Stimulated activated memory B cell treated with anti-CD40 and anti-IgM and Interleukin-4, amounts not matched to agents 10 μg/mL and 1 μg/mL and 100 μg/mL, for 72 hours (primary cell): ENCODE measurements at regions not wholly inside any gene's neighbourhood (a gene's known extent, or its start where the extent isn't known, plus 50 kb on each side); places are given as distances from the start of the nearest gene placed in this dataset.
"Not testable (repeated sequence)": the region's sequence is repeated elsewhere in the genome, so short reads cannot be mapped to it uniquely, and the experiment has no call there.

Source experiments
- ATAC-seq: fragments of 150-1000 bp; cut with Tn5 transposase; 2 replicates; pipeline ENCODE4 v1.10.0; 2021
- H3K27ac Mint-ChIP-seq: one replicate; pipeline ENCODE4 v1.8.0; 2022; ENCODE audit warnings: mild to moderate bottlenecking, mixed read lengths
- H3K27me3 Mint-ChIP-seq: one replicate; pipeline ENCODE4 v1.8.0; 2022; ENCODE audit warnings: mixed read lengths
- H3K36me3 Mint-ChIP-seq: one replicate; pipeline ENCODE4 v1.8.0; 2022; ENCODE audit warnings: mixed read lengths
- H3K4me1 Mint-ChIP-seq: one replicate; pipeline ENCODE4 v1.8.0; 2022; ENCODE audit warnings: mixed read lengths
- H3K4me3 Mint-ChIP-seq: one replicate; pipeline ENCODE4 v1.8.0; 2022; ENCODE audit warnings: mild to moderate bottlenecking, moderate library complexity, mixed read lengths
- H3K9me3 Mint-ChIP-seq: one replicate; pipeline ENCODE4 v1.8.0; 2022; ENCODE audit warnings: mixed read lengths

DNA sequence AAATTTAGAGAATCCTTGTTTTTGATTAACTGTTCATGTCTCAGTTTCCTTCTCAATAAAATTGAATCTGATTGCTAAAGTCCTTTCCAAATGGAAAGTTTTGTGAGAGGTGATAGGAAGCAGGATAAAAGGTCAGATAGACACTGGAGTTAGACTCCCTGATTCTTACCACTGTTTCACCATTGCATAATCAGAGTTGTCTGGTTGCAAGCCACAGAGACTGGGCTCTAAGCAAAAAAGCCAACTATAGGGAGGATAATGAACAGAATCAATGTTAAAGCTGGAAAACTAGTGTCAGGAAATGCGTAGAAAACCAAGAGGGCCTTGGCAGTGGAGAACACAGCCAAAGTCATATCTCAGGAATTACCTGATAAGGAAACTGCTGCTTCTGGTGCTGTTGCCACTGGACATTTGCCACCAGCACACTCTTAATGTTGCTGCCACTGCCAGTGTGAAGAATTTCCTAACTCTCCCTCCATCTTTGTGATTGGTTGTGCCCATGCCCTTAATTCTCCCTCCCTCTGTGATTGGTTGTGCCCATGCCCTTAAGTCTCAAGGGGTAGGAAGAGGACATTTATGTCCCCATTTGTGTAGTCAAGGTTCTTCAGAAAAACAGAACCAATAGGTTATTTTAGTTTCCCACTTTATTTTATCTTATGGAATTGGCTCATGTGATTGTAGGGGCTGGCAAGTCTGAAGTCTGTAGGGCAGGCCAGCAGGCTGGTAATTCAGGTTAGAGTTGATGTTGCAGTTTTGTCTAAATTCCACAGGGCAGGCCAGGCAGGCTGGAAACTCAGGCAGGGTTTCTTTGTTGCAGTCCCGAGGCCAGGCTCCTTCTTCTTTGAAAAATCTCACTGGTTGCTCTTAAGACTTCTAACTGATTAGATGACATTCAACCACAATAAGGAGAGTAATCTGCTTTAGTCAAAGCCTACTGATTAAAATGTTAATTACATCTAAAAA is 639.0 kb downstream of the REEP3 start:
- no peak overlapping the region for H3K4me3 Mint-ChIP-seq

DNA sequence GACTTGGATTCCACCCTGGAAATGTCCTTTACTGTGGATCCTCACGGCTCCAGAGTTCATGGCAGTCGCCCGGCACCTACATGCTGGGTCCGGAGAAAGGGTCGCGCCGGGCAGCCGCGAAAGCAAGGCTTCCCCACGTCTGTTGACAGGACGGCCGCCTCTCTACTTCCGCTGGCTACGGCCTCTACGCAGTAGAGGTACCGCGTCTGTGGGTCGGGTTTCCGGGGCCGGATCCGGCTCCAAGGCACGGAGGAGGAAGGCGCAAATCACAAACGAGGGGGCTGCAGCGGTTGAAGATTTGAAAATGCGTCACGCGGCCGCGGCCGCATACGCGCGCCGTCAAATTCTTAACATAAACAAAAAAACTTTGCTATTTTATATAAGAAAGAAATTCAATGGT is 649.6 kb downstream of the REEP3 start:
- Mint-ChIP-seq H3K27ac (no peak overlapping the region), H3K4me1 (no peaks in the 10 kb centered on the region), H3K27me3 (no peaks in the 10 kb centered on the region), H3K4me3 (no peak overlapping the region), H3K36me3 (no peaks in the 10 kb centered on the region), H3K9me3 (peaks cover 8% of the 10 kb centered on the region)
- ATAC-seq, result no peak

More for the DNA sequence above, 639.0 kb downstream of the REEP3 start:
- no peak for ATAC-seq
- H3K9me3 Mint-ChIP-seq, result peaks cover 2% of the 10 kb centered on the region
- no peaks in the 10 kb centered on the region for H3K27me3 Mint-ChIP-seq
- no peaks in the 10 kb centered on the region for H3K4me1 Mint-ChIP-seq
- no peaks in the 10 kb centered on the region for H3K36me3 Mint-ChIP-seq
- no peak overlapping the region for H3K27ac Mint-ChIP-seq

DNA sequence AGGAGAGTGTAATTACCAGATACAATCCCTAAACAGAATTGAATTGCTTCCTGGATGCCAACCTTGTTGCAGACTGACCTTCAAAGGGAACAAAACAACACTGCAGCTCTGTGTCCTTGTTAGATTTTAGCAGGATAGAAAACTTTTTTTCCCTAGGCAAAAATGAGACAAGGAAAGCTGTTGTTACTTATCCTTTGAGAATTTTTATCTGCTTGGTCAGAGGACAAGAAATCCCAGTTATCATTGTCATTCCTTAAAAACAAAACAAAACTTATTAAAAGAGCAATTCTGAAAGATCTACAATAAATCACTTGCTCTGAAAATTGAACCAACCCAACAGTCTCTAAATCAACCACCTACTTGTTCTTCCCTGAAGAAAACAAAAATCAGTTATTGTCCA is 652.6 kb downstream of the REEP3 start:
- Mint-ChIP-seq H3K36me3 (no peaks in the 10 kb centered on the region), H3K27ac (no peak overlapping the region), H3K27me3 (no peaks in the 10 kb centered on the region), H3K4me1 (no peaks in the 10 kb centered on the region), H3K4me3 (no peak overlapping the region), H3K9me3 (no peaks in the 10 kb centered on the region)
- no peak for ATAC-seq

DNA sequence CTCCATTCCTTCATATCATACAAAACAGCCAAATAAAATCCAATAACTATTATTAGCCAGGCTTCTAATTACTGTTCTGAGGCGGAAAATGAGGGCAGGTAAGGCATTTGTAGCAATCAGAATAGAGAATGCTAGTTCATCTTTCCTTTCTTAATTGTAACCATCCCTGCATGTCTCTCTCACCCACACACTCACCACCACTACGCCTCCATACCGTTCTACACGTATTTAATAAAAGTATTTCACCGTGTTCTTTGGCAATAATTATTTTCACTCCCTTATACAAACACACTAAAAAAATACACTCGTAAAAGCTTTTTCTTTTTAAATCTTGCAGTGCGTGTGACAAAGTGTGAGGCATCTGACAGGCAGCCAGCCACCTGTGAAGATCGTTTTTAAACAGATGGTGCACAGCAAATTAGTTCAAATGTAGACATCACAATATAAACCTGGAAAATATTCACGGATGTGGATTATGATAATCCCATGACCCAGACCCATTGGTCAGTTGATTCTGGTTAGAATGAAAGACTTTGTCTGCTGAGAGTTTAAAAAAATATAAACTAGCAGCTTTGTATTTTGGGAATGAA is 653.6 kb downstream of the REEP3 start:
- ATAC-seq, result no peak
- H3K9me3 Mint-ChIP-seq, result no peaks in the 10 kb centered on the region
- no peaks in the 10 kb centered on the region for H3K27me3 Mint-ChIP-seq
- no peaks in the 10 kb centered on the region for H3K36me3 Mint-ChIP-seq
- H3K27ac Mint-ChIP-seq, result no peak overlapping the region
- H3K4me3 Mint-ChIP-seq, result no peak overlapping the region
- no peaks in the 10 kb centered on the region for H3K4me1 Mint-ChIP-seq

DNA sequence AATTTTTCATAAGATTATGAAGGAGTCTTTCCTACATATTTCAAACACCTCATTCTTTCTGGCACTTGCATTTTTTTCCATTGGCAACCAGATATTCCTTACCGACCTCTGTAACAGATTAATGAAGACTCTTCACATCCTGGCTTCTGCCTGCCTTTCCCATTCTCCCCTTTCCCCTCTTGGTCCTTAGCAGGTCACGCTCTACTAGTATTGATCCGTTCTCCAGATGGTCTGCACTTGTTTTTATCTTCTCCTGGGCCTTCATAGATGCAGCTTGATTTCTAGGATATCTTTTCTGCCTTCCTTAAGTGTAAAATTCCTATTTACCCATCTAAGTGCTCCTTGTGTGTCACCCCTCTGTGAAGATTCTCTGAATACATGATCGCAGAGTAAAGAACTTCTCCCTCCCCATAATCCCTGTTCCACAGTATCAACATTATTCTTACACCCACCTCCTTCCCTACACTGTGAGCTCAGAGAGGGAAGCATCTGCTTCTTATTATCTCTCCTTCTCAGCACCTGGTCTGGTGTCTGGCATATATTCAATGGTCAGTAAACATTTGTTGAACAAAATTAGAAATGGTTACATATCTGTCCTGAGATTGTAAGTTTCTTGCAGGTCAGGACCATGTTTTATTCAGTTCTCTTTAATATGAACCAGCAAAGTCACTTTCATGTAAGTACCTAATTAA is 654.2 kb downstream of the REEP3 start:
- no peaks in the 10 kb centered on the region for H3K36me3 Mint-ChIP-seq
- H3K27ac Mint-ChIP-seq, result no peak overlapping the region
- H3K4me1 Mint-ChIP-seq, result no peaks in the 10 kb centered on the region
- H3K27me3 Mint-ChIP-seq, result no peaks in the 10 kb centered on the region
- H3K4me3 Mint-ChIP-seq, result no peak overlapping the region
- H3K9me3 Mint-ChIP-seq, result no peaks in the 10 kb centered on the region
- ATAC-seq, result no peak

DNA sequence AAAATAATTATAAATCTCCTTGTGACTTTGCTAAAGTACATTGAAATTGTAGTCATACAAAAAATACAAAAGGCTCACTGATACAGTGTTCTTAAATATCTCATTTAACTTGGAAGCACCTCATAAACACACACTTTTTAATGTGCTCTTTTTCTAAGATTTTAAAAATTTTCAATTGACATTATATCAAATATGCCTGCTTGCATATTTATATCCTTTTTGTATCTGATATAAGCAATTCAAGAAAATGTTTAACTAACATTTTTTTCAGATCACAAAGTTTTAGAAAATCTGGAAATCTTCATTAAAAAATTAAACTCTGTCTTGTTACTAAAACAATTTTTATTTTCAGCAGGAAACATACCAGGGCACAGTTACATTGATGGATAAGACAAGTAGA is 661.5 kb downstream of the REEP3 start:
- Mint-ChIP-seq H3K9me3 (no peaks in the 10 kb centered on the region), H3K27ac (no peak overlapping the region), H3K27me3 (no peaks in the 10 kb centered on the region), H3K4me1 (no peaks in the 10 kb centered on the region), H3K4me3 (no peak overlapping the region), H3K36me3 (no peaks in the 10 kb centered on the region)
- ATAC-seq, result no peak

DNA sequence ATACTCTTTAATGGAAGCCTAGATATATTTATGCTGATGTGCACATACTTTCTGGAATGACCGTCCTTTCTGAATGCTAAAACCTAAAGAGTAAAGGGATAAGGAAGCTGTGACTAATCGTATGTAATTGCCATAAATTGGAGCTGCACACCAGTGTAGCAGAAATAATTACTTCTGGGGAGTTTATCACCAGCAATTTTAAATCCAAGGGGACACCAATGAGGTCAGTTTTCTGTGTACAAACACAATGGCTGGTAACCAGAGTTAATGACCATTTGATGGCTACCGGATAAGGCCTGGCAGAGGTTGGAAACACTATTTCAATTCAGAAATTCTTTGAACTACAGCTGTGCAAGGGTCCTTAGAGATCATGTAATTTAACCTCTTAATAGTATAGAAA is 670.1 kb downstream of the REEP3 start:
- ATAC-seq, result no peak
- Mint-ChIP-seq H3K4me1 (no peaks in the 10 kb centered on the region), H3K4me3 (no peak overlapping the region), H3K36me3 (no peaks in the 10 kb centered on the region), H3K27me3 (no peaks in the 10 kb centered on the region), H3K9me3 (no peaks in the 10 kb centered on the region), H3K27ac (no peak overlapping the region)

DNA sequence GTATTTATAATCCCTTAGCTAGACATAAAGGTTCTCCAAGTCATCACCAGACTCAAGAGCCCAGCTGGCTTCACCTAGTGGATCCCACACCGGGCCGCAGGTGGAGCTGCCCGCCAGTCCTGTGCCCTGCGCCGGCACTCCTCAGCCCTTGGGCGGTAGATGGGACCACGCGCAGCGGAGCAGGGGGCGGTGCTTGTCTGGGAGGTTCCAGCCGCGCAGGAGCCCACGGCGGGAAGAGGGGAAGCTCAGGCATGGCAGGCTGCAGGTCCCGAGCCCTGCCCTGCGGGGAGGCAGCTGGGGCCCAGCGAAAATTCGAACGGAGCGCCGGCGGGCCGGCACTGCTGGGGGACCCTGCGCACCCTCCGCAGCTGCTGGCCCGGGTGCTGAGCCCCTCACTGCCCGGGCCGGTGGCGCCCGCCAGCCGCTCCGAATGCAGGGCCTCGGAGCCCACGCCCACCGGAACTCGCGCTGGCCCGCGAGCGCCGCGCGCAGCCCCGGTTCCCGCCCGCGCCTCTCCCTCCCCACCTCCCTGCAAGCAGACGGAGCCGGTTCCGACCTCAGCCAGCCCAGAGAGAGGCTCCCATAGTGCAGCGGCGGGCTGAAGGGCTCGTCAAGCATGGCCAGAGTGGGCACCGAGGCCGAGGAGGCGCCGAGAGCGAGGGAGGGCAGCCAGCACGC is 675.6 kb downstream of the REEP3 start:
- no peak for ATAC-seq
- H3K9me3 Mint-ChIP-seq, result no peaks in the 10 kb centered on the region
- H3K27me3 Mint-ChIP-seq, result no peaks in the 10 kb centered on the region
- no peak overlapping the region for H3K27ac Mint-ChIP-seq
- H3K4me3 Mint-ChIP-seq, result no peak overlapping the region
- no peaks in the 10 kb centered on the region for H3K4me1 Mint-ChIP-seq
- no peaks in the 10 kb centered on the region for H3K36me3 Mint-ChIP-seq

DNA sequence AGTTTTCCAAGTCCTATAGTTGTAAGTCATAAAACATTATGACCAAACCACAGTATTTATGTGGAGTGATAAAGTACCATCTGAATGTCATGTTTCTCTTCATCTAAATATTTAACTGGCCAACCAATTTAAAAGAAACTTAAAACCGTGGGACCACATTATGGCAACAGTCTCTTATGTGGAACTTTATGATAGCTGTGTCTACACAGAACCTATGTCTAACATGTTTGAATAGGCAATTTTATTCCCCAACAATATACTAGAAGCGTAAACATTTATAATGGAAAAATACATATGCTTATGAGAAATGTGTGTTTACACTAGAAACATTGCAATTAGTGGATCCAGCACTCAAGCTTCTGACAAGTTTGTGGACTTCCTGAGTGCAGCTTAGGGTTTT is 680.7 kb downstream of the REEP3 start:
- no peak for ATAC-seq
- Mint-ChIP-seq H3K36me3 (no peaks in the 10 kb centered on the region), H3K9me3 (peaks cover 4% of the 10 kb centered on the region), H3K4me1 (no peaks in the 10 kb centered on the region), H3K27ac (no peak overlapping the region), H3K27me3 (no peaks in the 10 kb centered on the region), H3K4me3 (no peak overlapping the region)

DNA sequence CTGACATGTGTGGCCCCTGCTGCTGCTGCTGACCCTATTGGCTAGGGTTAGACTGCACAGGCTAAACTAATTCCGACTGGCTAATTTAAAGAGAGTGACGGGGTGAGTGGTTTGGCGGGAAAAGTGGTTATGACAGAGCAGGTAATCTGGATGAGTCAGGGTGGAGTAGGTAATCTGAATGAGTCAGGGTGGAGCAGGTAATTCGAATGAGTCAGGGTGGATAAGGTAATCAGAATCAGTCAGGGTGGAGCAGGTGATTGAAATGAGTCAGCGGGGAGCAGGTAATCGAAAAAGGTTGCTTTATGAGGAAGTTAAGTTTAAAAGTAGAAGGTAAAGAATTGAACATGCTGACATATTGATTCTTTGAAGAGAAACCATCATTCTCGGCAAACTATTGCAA is 683.3 kb downstream of the REEP3 start:
- H3K36me3 Mint-ChIP-seq, H3K4me3 Mint-ChIP-seq, H3K27ac Mint-ChIP-seq, H3K9me3 Mint-ChIP-seq, H3K4me1 Mint-ChIP-seq, H3K27me3 Mint-ChIP-seq, ATAC-seq: not testable (repeated sequence)

DNA sequence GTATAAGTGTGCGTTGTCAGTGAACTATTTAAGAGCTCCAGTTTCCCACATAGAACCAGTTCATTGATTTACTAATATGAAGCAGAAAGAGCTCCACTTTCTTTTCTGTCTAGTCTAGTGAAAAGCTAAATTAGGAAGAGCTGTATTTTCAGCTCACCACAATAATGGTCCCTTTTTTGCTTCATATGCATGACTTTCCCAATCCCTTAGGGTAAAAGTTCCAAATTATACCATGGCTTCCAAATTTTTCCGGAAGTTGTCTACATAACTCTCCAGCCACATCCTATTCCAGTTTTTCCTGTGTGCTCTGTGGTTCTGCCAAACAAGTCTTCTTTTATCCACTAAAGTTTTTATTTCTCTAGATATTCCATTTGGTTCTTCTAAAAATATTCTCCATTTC is 685.2 kb downstream of the REEP3 start:
- Mint-ChIP-seq H3K4me3 (no peak overlapping the region), H3K27ac (no peak overlapping the region), H3K36me3 (no peaks in the 10 kb centered on the region), H3K9me3 (peaks cover 4% of the 10 kb centered on the region), H3K4me1 (no peaks in the 10 kb centered on the region), H3K27me3 (no peaks in the 10 kb centered on the region)
- ATAC-seq, result no peak

DNA sequence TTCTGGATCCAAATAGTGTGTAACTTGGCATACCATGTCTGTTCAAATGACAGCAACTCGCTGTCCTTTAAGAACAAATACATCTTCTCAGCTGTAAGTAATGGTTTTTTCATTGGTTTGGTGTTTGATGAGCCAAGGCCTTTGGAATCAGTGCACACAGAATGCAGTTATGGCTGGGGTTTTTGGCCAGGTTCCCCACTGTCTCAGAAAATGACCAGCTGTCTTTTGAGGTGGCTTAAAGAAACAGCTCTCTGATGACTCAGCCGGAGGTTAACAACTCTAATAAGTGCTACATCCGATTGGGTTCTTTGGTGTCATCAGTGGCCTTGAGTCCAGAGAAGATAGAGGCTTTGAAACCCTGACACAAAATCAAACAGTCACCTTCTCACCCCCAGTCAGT is 688.4 kb downstream of the REEP3 start:
- ATAC-seq, result no peak
- no peak overlapping the region for H3K4me3 Mint-ChIP-seq
- peaks cover 2% of the 10 kb centered on the region for H3K9me3 Mint-ChIP-seq
- no peaks in the 10 kb centered on the region for H3K36me3 Mint-ChIP-seq
- no peaks in the 10 kb centered on the region for H3K4me1 Mint-ChIP-seq
- H3K27me3 Mint-ChIP-seq, result no peaks in the 10 kb centered on the region
- H3K27ac Mint-ChIP-seq, result no peak overlapping the region

DNA sequence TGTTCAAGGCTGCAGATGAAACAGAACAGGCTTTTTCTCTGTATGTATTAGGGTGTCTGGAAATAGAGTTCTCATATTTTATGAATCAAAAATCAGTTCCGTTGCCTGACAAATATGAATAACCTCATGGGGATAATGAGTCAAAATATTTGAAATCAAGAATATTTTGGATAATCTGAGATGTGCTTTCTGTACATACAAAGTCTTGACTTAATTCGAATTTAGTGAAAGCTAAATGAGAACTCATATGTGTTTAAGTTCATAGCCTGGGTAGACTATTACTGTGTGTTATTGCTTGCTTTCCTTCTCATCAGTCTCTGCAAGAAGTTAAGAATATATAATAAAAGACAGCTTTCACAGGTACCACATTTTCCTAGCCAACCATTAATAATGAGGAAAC is 689.0 kb downstream of the REEP3 start:
- Mint-ChIP-seq H3K36me3 (no peaks in the 10 kb centered on the region), H3K4me3 (no peak overlapping the region), H3K4me1 (no peaks in the 10 kb centered on the region), H3K27me3 (no peaks in the 10 kb centered on the region), H3K27ac (no peak overlapping the region), H3K9me3 (no peaks in the 10 kb centered on the region)
- ATAC-seq, result no peak

DNA sequence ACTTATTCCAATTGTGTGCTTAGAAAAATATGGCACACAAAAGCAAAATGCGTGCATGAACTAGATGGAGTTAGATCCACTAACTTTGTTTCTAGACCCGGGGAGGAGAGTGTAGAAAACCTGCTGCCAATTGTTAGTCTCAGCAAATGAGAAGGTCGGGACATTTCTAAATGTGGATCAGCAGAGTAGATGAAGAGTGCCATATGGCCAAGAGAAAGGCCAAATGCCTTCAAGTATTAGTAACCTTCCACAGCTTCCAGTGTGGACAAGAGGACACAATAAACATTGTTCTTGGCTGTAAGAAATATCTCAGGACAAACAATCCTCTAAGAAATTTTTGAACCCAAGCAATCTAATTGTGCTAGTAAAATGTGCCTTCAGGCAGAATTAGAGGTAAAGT is 690.3 kb downstream of the REEP3 start:
- H3K9me3 Mint-ChIP-seq, result no peaks in the 10 kb centered on the region
- no peak overlapping the region for H3K27ac Mint-ChIP-seq
- H3K4me3 Mint-ChIP-seq, result no peak overlapping the region
- no peaks in the 10 kb centered on the region for H3K27me3 Mint-ChIP-seq
- no peaks in the 10 kb centered on the region for H3K36me3 Mint-ChIP-seq
- no peak for ATAC-seq
- no peaks in the 10 kb centered on the region for H3K4me1 Mint-ChIP-seq

DNA sequence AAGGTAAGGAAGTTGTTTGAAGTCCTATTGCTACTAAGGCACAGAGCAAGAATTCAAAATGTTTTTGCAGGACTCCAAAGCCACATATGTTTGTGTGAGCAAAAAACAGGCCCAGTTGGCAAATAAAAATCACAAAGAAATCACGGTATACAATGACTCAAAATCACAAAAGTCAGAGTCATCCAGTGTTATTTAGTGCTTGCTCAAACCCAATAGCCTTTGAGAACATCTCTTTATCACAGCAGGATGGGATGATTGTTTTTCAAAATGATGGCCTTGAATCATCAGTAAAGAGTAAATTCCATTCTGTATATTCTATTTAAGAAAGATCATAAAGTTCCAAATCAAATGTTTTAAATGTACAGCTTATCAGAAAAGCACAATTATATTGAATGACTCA is 693.9 kb downstream of the REEP3 start:
- Mint-ChIP-seq H3K4me1 (no peaks in the 10 kb centered on the region), H3K27ac (no peak overlapping the region), H3K9me3 (peaks cover 6% of the 10 kb centered on the region), H3K4me3 (no peak overlapping the region), H3K36me3 (no peaks in the 10 kb centered on the region), H3K27me3 (no peaks in the 10 kb centered on the region)
- ATAC-seq, result no peak
